Kasumi-1 (cell line): ENCODE measurements at regions not wholly inside any gene's neighbourhood (a gene's known extent, or its start where the extent isn't known, plus 50 kb on each side); places are given as distances from the start of the nearest gene placed in this dataset.
"Not testable (repeated sequence)": the region's sequence is repeated elsewhere in the genome, so short reads cannot be mapped to it uniquely, and the experiment has no call there.

Experiments used
- DNase-seq, 2 experiments: peaks; one replicate each; lab custom pipeline; 2025; lab: John Stamatoyannopoulos, UW

- no peak for DNase-seq
These were observed 1242.1 kb downstream of the HACE1 start for GRCh38 chr6:103617642-103618041.

- DNase-seq = no peak
These were observed 1272.0 kb downstream of the HACE1 start for GRCh38 chr6:103587722-103588121.

GRCh38 chr6:103578115-103578514 lies 1281.6 kb downstream of the HACE1 start:
- DNase-seq = no peak

GRCh38 chr6:103570431-103570830 lies 1289.3 kb downstream of the HACE1 start:
- no peak for DNase-seq

GRCh38 chr6:103554911-103555310 lies 1304.8 kb downstream of the HACE1 start:
- no peak for DNase-seq

- DNase-seq = no peak
These were observed 1321.3 kb downstream of the HACE1 start for GRCh38 chr6:103538381-103538780.

GRCh38 chr6:103534814-103535213 lies 1324.9 kb downstream of the HACE1 start:
- no peak for DNase-seq

- DNase-seq = no peak
These were observed 1325.6 kb downstream of the HACE1 start for GRCh38 chr6:103534095-103534494.

GRCh38 chr6:103522045-103522444 lies 1337.7 kb downstream of the HACE1 start:
- no peak for DNase-seq

- no peak for DNase-seq
These were observed 1343.4 kb downstream of the HACE1 start for GRCh38 chr6:103516336-103516735.

GRCh38 chr6:103507052-103507451 lies 1352.7 kb downstream of the HACE1 start:
- no peak for DNase-seq

- no peak for DNase-seq
These were observed 1354.6 kb downstream of the HACE1 start for GRCh38 chr6:103505155-103505518.

- no peak for DNase-seq
These were observed 1355.1 kb downstream of the HACE1 start for GRCh38 chr6:103504501-103505154.

- DNase-seq = not testable (repeated sequence)
These were observed 1363.1 kb downstream of the HACE1 start for GRCh38 chr6:103496588-103496987.

GRCh38 chr6:103456652-103457051 lies 1403.1 kb downstream of the HACE1 start:
- no peak for DNase-seq

- DNase-seq = no peak
These were observed 1404.4 kb downstream of the HACE1 start for GRCh38 chr6:103455275-103455674.

GRCh38 chr6:103409475-103409874 lies 1450.2 kb downstream of the HACE1 start:
- no peak for DNase-seq

GRCh38 chr6:103405321-103405720 lies 1454.4 kb downstream of the HACE1 start:
- no peak for DNase-seq

- no peak for DNase-seq
These were observed 1454.9 kb downstream of the HACE1 start for GRCh38 chr6:103404799-103405198.

- DNase-seq = no peak
These were observed 1463.0 kb downstream of the HACE1 start for GRCh38 chr6:103396768-103397167.

GRCh38 chr6:103379272-103379671 lies 1480.4 kb downstream of the HACE1 start:
- DNase-seq = no peak

GRCh38 chr6:103367212-103367611 lies 1492.5 kb downstream of the HACE1 start:
- DNase-seq = no peak

- DNase-seq = no peak
These were observed 1503.2 kb downstream of the HACE1 start for GRCh38 chr6:103356531-103356930.

GRCh38 chr6:103344554-103345163 lies 1515.1 kb downstream of the HACE1 start:
- no peak for DNase-seq
